Endothelial cell of umbilical vein (primary cell): ENCODE measurements at regions not wholly inside any gene's neighbourhood (a gene's known extent, or its start where the extent isn't known, plus 50 kb on each side); places are given as distances from the start of the nearest gene placed in this dataset.

Source experiments
- BruUV-seq: library from RNA; stranded (reverse); fragments of 400-500 nt; replicated peaks from 2 replicates; lab custom pipeline; 2021; lab: Mats Ljungman, UMichigan
- CTCF ChIA-PET: fragments of 300-600, 350-600 bp; sonication (Branson Sonifier 250); formaldehyde crosslinking; loops from one replicate; lab custom pipeline; 2021; ENCODE audit warnings: antibody characterized with exemption, inconsistent platforms; lab: Charles Lee
- POLR2A ChIA-PET: fragments of 300-600, 350-600 bp; sonication (Branson Sonifier 250); formaldehyde crosslinking; loops from one replicate; lab custom pipeline; 2021; ENCODE audit warnings: antibody characterized with exemption, inconsistent platforms; lab: Charles Lee
- DNase-seq: peaks from one replicate; pipeline ENCODE4 v3.0.0-alpha.2; 2011; ENCODE audit warnings: low read depth, low spot score
- FAIRE-seq: peaks from 2 replicates; lab custom pipeline; 2011; peaks lifted over from hg19 to GRCh38; lab: Jason Lieb, UNC
- H2AFZ ChIP-seq: 2 replicates; pipeline ENCODE4 v1.6.0; 2012; ENCODE audit warnings: low read depth, low read length, control low read depth, inconsistent platforms
- H3K27ac ChIP-seq: 2 replicates; pipeline ENCODE4 v1.5.1; 2011; ENCODE audit warnings: low read depth, mild to moderate bottlenecking, control low read depth, low read length, moderate library complexity; ENCODE audit not compliant: insufficient read depth
- H3K27me3 ChIP-seq, 2 experiments: 2 replicates each; pipeline versions ENCODE4 v1.6.0 to v1.6.1; 2011; ENCODE audit warnings: low read length in 2 of 2, mixed read lengths in 1 of 2; ENCODE audit not compliant: control insufficient read depth in 2 of 2, insufficient read depth in 2 of 2
- H3K36me3 ChIP-seq, 2 experiments: 2 replicates in 1 of 2; 3 replicates in 1 of 2; pipeline ENCODE4 v1.5.1; 2011; ENCODE audit warnings: low read length in 2 of 2, mild to moderate bottlenecking in 1 of 2, moderate library complexity in 1 of 2; ENCODE audit not compliant: control insufficient read depth in 2 of 2, insufficient read depth in 2 of 2; ENCODE audit errors: extremely low read depth in 1 of 2
- H3K4me1 ChIP-seq: 3 replicates; pipeline ENCODE4 v1.5.1; 2011; ENCODE audit warnings: mild to moderate bottlenecking, low read length; ENCODE audit not compliant: control insufficient read depth, insufficient read depth; ENCODE audit errors: extremely low read depth
- H3K4me2 ChIP-seq: 2 replicates; pipeline ENCODE4 v1.6.1; 2011; ENCODE audit warnings: low read length, control low read depth, mixed read lengths; ENCODE audit not compliant: insufficient read depth
- H3K4me3 ChIP-seq, 3 experiments: fragments of 200-600 bp in 1 of 3; sonication (generic), shearing (Covaris generic) in 1 of 3; replicated peaks in 1 of 3; 2 replicates each; pipeline ENCODE4 v1.5.1; 2011 to 2016; ENCODE audit warnings: control low read depth in 3 of 3, low read length in 3 of 3, mild to moderate bottlenecking in 2 of 3, inconsistent platforms in 1 of 3, low read depth in 1 of 3, moderate library complexity in 1 of 3; ENCODE audit not compliant: insufficient read depth in 1 of 3
- H3K79me2 ChIP-seq: 2 replicates; pipeline ENCODE4 v1.6.0; 2012; ENCODE audit warnings: low read length, inconsistent platforms; ENCODE audit not compliant: control insufficient read depth, insufficient read depth
- H3K9ac ChIP-seq: replicated peaks from 2 replicates; pipeline ENCODE3; 2011; ENCODE audit warnings: low read length, control low read depth; ENCODE audit not compliant: insufficient read depth; ENCODE audit errors: extremely low read depth
- H3K9me1 ChIP-seq: replicated peaks from 3 replicates; pipeline ENCODE4 v1.6.0; 2011; ENCODE audit warnings: mild to moderate bottlenecking, low read length; ENCODE audit not compliant: control insufficient read depth, insufficient read depth; ENCODE audit errors: extremely low read depth
- H3K9me3 ChIP-seq: replicated peaks from 2 replicates; pipeline ENCODE4 v1.5.1; 2012; ENCODE audit warnings: low read length, inconsistent platforms; ENCODE audit not compliant: control insufficient read depth, insufficient read depth
- H4K20me1 ChIP-seq: replicated peaks from 2 replicates; pipeline ENCODE3; 2011; ENCODE audit warnings: mild to moderate bottlenecking, low read length; ENCODE audit not compliant: control insufficient read depth, insufficient read depth; ENCODE audit errors: extremely low read depth
- CTCF ChIP-seq, 2 donors: IDR thresholded peaks; 1 replicate in 1 of 2; 2 replicates in 1 of 2; pipeline ENCODE4 v1.5.1; 2011; ENCODE audit warnings: low read length in 2 of 2, mild to moderate bottlenecking in 2 of 2, moderate library complexity in 2 of 2, control low read depth in 1 of 2, inconsistent platforms in 1 of 2, low read depth in 1 of 2; ENCODE audit not compliant: insufficient read depth in 1 of 2; ENCODE audit errors: extremely low read depth in 1 of 2
- EZH2 ChIP-seq: IDR thresholded peaks from 2 replicates; pipeline ENCODE4 v1.6.1; 2012; ENCODE audit warnings: borderline replicate concordance, low read depth, mild to moderate bottlenecking, moderate library complexity, low read length, inconsistent platforms; ENCODE audit not compliant: severe bottlenecking
- FOS ChIP-seq: IDR thresholded peaks from 2 replicates; pipeline ENCODE4 v1.6.1; 2011; ENCODE audit warnings: mild to moderate bottlenecking, low read length, moderate library complexity, borderline replicate concordance; ENCODE audit not compliant: insufficient read depth
- GATA2 ChIP-seq: IDR thresholded peaks from 2 replicates; pipeline ENCODE4 v1.7.0; 2011; ENCODE audit warnings: low read depth, mild to moderate bottlenecking, moderate library complexity, mixed read lengths, low read length; ENCODE audit not compliant: insufficient read length, insufficient read depth
- JUN ChIP-seq: IDR thresholded peaks from 2 replicates; pipeline ENCODE4 v1.6.1; 2011; ENCODE audit warnings: borderline replicate concordance, low read depth; ENCODE audit not compliant: insufficient read length, insufficient read depth
- MAX ChIP-seq: IDR thresholded peaks from 2 replicates; pipeline ENCODE4 v1.6.1; 2011; ENCODE audit not compliant: insufficient read depth, insufficient read length
- MYC ChIP-seq: IDR thresholded peaks from one replicate; pipeline ENCODE4 v1.6.1; 2011; ENCODE audit warnings: mild to moderate bottlenecking, low read depth, low read length
- POLR2A ChIP-seq: IDR thresholded peaks from 2 replicates; pipeline ENCODE4 v1.6.1; 2012; ENCODE audit warnings: low read depth, mild to moderate bottlenecking, control low read depth, low read length
- POLR2AphosphoS5 ChIP-seq: IDR thresholded peaks from 2 replicates; pipeline ENCODE4 v1.6.1; 2012; ENCODE audit warnings: low read depth, mild to moderate bottlenecking, control low read depth, low read length, moderate library complexity; ENCODE audit not compliant: insufficient read depth
- dilution Hi-C: fragments of 300-500 bp; cut with MboI; formaldehyde crosslinking; loops from one replicate; pipeline ENCODE4 v1.15.0; 2019; ENCODE audit warnings: low sequenced_read_pairs; ENCODE audit not compliant: extremely low pct_ligation_motif_present
- intact Hi-C: fragments of 100-400 bp; cut with micrococcal nuclease; formaldehyde crosslinking; loops from one replicate; pipeline ENCODE4 v1.10.0; 2022

GRCh38 chr1:229894532-229894931 lies 172.5 kb upstream of the GALNT2 start:
- Histone ChIP-seq H3K4me3 (no peak overlapping the region), H3K4me2 (no peak overlapping the region), H3K36me3 (no peaks in the 10 kb centered on the region), H3K79me2 (no peaks in the 10 kb centered on the region), H3K9me1 (no peaks in the 10 kb centered on the region), H3K27me3 (no peaks in the 10 kb centered on the region), H2AFZ (no peak overlapping the region), H3K9me3 (no peaks in the 10 kb centered on the region), H4K20me1 (no peaks in the 10 kb centered on the region), H3K4me1 (no peaks in the 10 kb centered on the region), H3K27ac (no peak overlapping the region), H3K9ac (no peak overlapping the region)
- FAIRE-seq (no peak), DNase-seq (no peak)
- dilution Hi-C loops (no loop called here), intact Hi-C loops (loop anchor here (10.0 kb wide), 1 partner anchor 420 kb away; no protein-coding TSS in a partner anchor)
- BruUV-seq, result no TSS peak
- CTCF ChIA-PET, result interaction anchor here (1.0 to 1.2 kb wide), 2 partner anchors 8 to 321 kb away, joined by 3 read pairs; no protein-coding TSS in a partner anchor
- POLR2A ChIA-PET, result no interaction called here
- TF ChIP-seq MYC (no peak), FOS (no peak), GATA2 (no peak), CTCF (IDR thresholded peaks at IDR 0.05; ENCODE audit: extremely low read depth in 1 of 2, insufficient read depth in 1 of 2, low read depth in 1 of 2, low read length in 2 of 2) (no peak), JUN (no peak), EZH2 (no peak), MAX (no peak), POLR2AphosphoS5 (no peak), POLR2A (no peak)
